CD14-positive monocyte (primary cell): ENCODE measurements at regions not wholly inside any gene's neighbourhood (a gene's known extent, or its start where the extent isn't known, plus 50 kb on each side); places are given as distances from the start of the nearest gene placed in this dataset.

Experiments used
- DNase-seq, 3 donors: peaks; one replicate each; pipeline ENCODE4 v3.0.0-alpha.2; 2011 to 2022
- H2AFZ ChIP-seq: 2 replicates; pipeline ENCODE4 v1.6.0; 2012; ENCODE audit warnings: mild to moderate bottlenecking, low read depth, low read length, inconsistent platforms; ENCODE audit not compliant: insufficient read depth, poor library complexity, severe bottlenecking
- H3K27ac ChIP-seq, 2 donors: 1 replicate in 1 of 2; 2 replicates in 1 of 2; pipeline ENCODE4 v1.5.1; 2012 to 2013; ENCODE audit warnings: low read length in 2 of 2, control low read depth in 1 of 2, inconsistent platforms in 1 of 2, low read depth in 1 of 2, mild to moderate bottlenecking in 1 of 2
- H3K27me3 ChIP-seq, 2 donors: one replicate each; pipeline versions ENCODE4 v1.6.0 to v1.6.1; 2011 to 2013; ENCODE audit warnings: low read length in 2 of 2; ENCODE audit not compliant: control insufficient read depth in 2 of 2, insufficient read depth in 2 of 2
- H3K36me3 ChIP-seq, 2 donors: replicated peaks in 1 of 2; 1 replicate in 1 of 2; 2 replicates in 1 of 2; pipeline versions ENCODE4 v1.5.1 to v1.6.1; 2012 to 2013; ENCODE audit warnings: low read length in 2 of 2, control low read depth in 1 of 2, inconsistent platforms in 1 of 2, mild to moderate bottlenecking in 1 of 2; ENCODE audit not compliant: insufficient read depth in 2 of 2, control insufficient read depth in 1 of 2
- H3K4me1 ChIP-seq, 2 donors: 1 replicate in 1 of 2; 2 replicates in 1 of 2; pipeline versions ENCODE4 v1.5.1 to v1.6.1; 2012 to 2013; ENCODE audit warnings: low read length in 2 of 2, control low read depth in 1 of 2, inconsistent platforms in 1 of 2, mild to moderate bottlenecking in 1 of 2, moderate library complexity in 1 of 2; ENCODE audit not compliant: insufficient read depth in 2 of 2, control insufficient read depth in 1 of 2
- H3K4me2 ChIP-seq: replicated peaks from 2 replicates; pipeline ENCODE3; 2012; ENCODE audit warnings: low read length, moderate library complexity, mild to moderate bottlenecking; ENCODE audit not compliant: poor library complexity, severe bottlenecking; ENCODE audit errors: extremely low read depth
- H3K4me3 ChIP-seq, 3 experiments: fragments of 200-600 bp in 1 of 3; sonication (generic) in 1 of 3; replicated peaks in 1 of 3; 1 replicate in 2 of 3; 2 replicates in 1 of 3; pipeline ENCODE4 v1.5.1; 2011 to 2013; ENCODE audit warnings: low read length in 3 of 3, mild to moderate bottlenecking in 3 of 3, control low read depth in 2 of 3, low read depth in 2 of 3, inconsistent platforms in 1 of 3, moderate library complexity in 1 of 3
- H3K79me2 ChIP-seq: 2 replicates; pipeline ENCODE4 v1.6.0; 2012; ENCODE audit warnings: mild to moderate bottlenecking, control low read depth, inconsistent platforms, low read length, moderate library complexity; ENCODE audit not compliant: insufficient read depth
- H3K9ac ChIP-seq: 2 replicates; pipeline ENCODE4 v1.6.0; 2017; ENCODE audit warnings: low read length, mild to moderate bottlenecking; ENCODE audit not compliant: insufficient read depth, poor library complexity, severe bottlenecking
- H3K9me3 ChIP-seq, 2 donors: replicated peaks in 1 of 2; 1 replicate in 1 of 2; 2 replicates in 1 of 2; pipeline versions ENCODE4 v1.5.1 to v1.6.1; 2012 to 2013; ENCODE audit warnings: low read length in 2 of 2, control low read depth in 1 of 2; ENCODE audit not compliant: control insufficient read depth in 1 of 2, insufficient read depth in 1 of 2
- H4K20me1 ChIP-seq: 2 replicates; pipeline ENCODE4 v1.6.0; 2012; ENCODE audit warnings: mild to moderate bottlenecking, low read length, control low read depth, moderate library complexity; ENCODE audit not compliant: insufficient read depth
- H3K27ac Mint-ChIP-seq, 7 donors: one replicate each; pipeline ENCODE4 v1.8.0; 2020; ENCODE audit warnings: mild to moderate bottlenecking in 7 of 7, mixed read lengths in 7 of 7, moderate library complexity in 6 of 7, inconsistent platforms in 2 of 7
- H3K27me3 Mint-ChIP-seq, 3 donors: one replicate each; pipeline ENCODE4 v1.8.0; 2021 to 2022; ENCODE audit warnings: low read depth in 3 of 3, mild to moderate bottlenecking in 3 of 3, mixed read lengths in 3 of 3, moderate library complexity in 3 of 3, inconsistent platforms in 1 of 3
- H3K36me3 Mint-ChIP-seq, 2 donors: one replicate each; pipeline ENCODE4 v1.8.0; 2020; ENCODE audit warnings: mixed read lengths in 2 of 2, inconsistent platforms in 1 of 2, mild to moderate bottlenecking in 1 of 2
- H3K4me1 Mint-ChIP-seq: one replicate; pipeline ENCODE4 v1.8.0; 2020; ENCODE audit warnings: mild to moderate bottlenecking, mixed read lengths
- H3K4me3 Mint-ChIP-seq, 2 donors: one replicate each; pipeline ENCODE4 v1.8.0; 2020; ENCODE audit warnings: mild to moderate bottlenecking in 2 of 2, mixed read lengths in 2 of 2, moderate library complexity in 1 of 2
- H3K9me3 Mint-ChIP-seq, 7 donors: one replicate each; pipeline ENCODE4 v1.8.0; 2020 to 2022; ENCODE audit warnings: mixed read lengths in 7 of 7, mild to moderate bottlenecking in 6 of 7, moderate library complexity in 6 of 7, inconsistent platforms in 2 of 7
- CTCF ChIP-seq: fragments of 200-600 bp; IDR thresholded peaks from one replicate; pipeline ENCODE4 v1.8.0; 2022; ENCODE audit warnings: antibody characterized with exemption, mild to moderate bottlenecking
- WGBS: methylation state at CpG from one replicate; pipeline ENCODE4 v1.1.5; 2013; ENCODE audit warnings: missing lambda C conversion rate; ENCODE audit not compliant: insufficient coverage; 5-methylcytosine and 5-hydroxymethylcytosine counted together
- intact Hi-C, 2 donors: fragments of 100-400 bp; cut with micrococcal nuclease; formaldehyde crosslinking; loops; one replicate each; pipeline versions ENCODE4 v1.15.0 to v1.15.1; 2023

DNA sequence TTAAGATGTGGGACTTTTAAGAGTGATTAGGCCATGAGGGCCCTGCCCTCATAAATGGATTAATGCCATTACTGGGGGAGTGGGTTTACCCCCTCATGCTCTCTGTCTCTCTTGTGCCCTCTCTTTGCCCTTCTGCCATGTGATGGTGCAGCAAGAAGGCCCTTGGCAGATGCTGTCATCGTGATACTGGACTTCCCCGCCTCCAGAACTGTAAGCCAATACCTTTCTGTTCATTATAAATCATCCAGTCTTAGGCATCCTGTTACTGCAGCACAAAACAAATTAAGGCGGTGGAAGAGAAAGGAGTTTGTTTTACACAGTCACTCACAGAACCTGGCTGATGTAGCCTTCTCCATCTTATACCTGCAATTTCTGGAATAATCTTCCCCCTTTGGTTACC is 360.3 kb upstream of the TBL1XR1 start:
- no peak for TF ChIP-seq CTCF
- DNase-seq, result no peak
- Histone ChIP-seq H3K79me2 (no peaks in the 10 kb centered on the region), H3K9me3 (no peaks in the 10 kb centered on the region), H3K27me3 (no peaks in the 10 kb centered on the region), H3K4me3 (no peak overlapping the region), H2AFZ (no peak overlapping the region), H3K9ac (no peak overlapping the region), H3K4me2 (no peak overlapping the region), H3K27ac (no peak overlapping the region), H4K20me1 (no peaks in the 10 kb centered on the region), H3K4me1 (peaks cover 8 to 10% of the 10 kb centered on the region in 2 donors), H3K36me3 (no peaks in the 10 kb centered on the region)
- Mint-ChIP-seq H3K4me3 (no peak overlapping the region), H3K27ac (no peak overlapping the region), H3K4me1 (peaks cover 10% of the 10 kb centered on the region), H3K27me3 (no peaks in the 10 kb centered on the region), H3K9me3 (no peaks in the 10 kb centered on the region), H3K36me3 (no peaks in the 10 kb centered on the region)
- 100% methylated on average over 2 of the region's 3 CpGs for WGBS
- intact Hi-C loops, result no loop called here

- H3K36me3 ChIP-seq, result no peaks in the 10 kb centered on the region
- H2AFZ ChIP-seq, result no peak overlapping the region
- DNase-seq, result no peak
- no peak overlapping the region for H3K4me3 ChIP-seq
- no peaks in the 10 kb centered on the region for H3K27me3 ChIP-seq
- H3K27ac Mint-ChIP-seq, result peak overlapping the region in 1 of 7 donors; percentile 42
- no peaks in the 10 kb centered on the region for H3K9me3 Mint-ChIP-seq
- H4K20me1 ChIP-seq, result no peaks in the 10 kb centered on the region
- H3K27ac ChIP-seq, result no peak overlapping the region
- no peak for TF ChIP-seq CTCF
- H3K4me1 ChIP-seq, result no peaks in the 10 kb centered on the region
- H3K9me3 ChIP-seq, result no peaks in the 10 kb centered on the region
- H3K36me3 Mint-ChIP-seq, result no peaks in the 10 kb centered on the region
- intact Hi-C loops, result no loop called here
- H3K79me2 ChIP-seq, result no peaks in the 10 kb centered on the region
- no peak overlapping the region for H3K4me3 Mint-ChIP-seq
- H3K4me1 Mint-ChIP-seq, result no peaks in the 10 kb centered on the region
- no peak overlapping the region for H3K4me2 ChIP-seq
- no peak overlapping the region for H3K9ac ChIP-seq
- H3K27me3 Mint-ChIP-seq, result peaks cover 0 to 2% (median 0%) of the 10 kb centered on the region in 3 donors
- 93% methylated on average over 3 of the region's 5 CpGs for WGBS
Observed at GRCh38 chr3:177561365-177561764, 364.1 kb upstream of the TBL1XR1 start.
